ENCODE measurements at regions not wholly inside any gene's neighbourhood (a gene's known extent, or its start where the extent isn't known, plus 50 kb on each side); places are given as distances from the start of the nearest gene placed in this dataset.

DNA sequence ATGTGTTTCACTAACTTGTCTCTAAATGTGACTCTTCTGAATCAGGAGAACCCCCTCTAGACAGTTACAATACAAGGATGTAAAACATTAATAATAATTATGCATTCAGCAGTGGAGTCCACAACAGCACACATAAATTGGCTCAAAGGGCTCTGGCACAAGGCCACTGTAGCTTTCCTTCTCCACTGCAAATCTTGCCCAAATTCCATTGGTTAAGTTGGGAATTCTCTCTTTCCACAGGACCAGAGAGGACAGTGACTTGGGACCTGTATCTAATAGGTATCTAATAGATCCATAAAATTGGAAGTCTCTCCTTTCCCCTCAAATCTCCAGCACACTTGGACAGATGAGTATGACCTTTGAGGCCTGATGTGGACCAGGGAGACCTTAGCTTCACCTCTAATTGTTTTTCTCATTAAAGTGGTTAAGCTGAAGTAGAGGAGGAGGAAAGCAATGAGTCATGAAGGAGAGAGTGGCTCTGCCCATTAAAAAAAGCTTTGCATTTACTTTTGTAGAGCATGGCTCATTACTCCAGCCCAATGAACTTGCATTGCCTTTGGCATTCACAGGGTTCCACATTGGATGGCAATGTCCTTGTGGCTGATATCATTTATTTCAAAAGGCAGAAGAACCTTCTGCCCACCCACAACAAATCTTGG lies 72.3 kb upstream of the SH3RF1 start:
- FAIRE-seq, result no peak
- TF ChIP-seq POLR2A (IDR thresholded peaks at IDR 0.05; ENCODE audit: low read depth, low read length) (no peak), POLR2AphosphoS5 (IDR thresholded peaks at IDR 0.05; ENCODE audit: low read depth, low read length) (no peak), TAF1 (IDR thresholded peaks at IDR 0.05; ENCODE audit: low read depth, low read length) (no peak), PAX5 (IDR thresholded peaks at IDR 0.05; ENCODE audit: insufficient read depth, low read length, severe bottlenecking) (no peak), SPI1 (IDR thresholded peaks at IDR 0.05; ENCODE audit: low read depth, low read length) (no peak), POU2F2 (IDR thresholded peaks at IDR 0.05; ENCODE audit: low read depth, low read length) (no peak)
- DNase-seq (ENCODE audit: insufficient read length, low spot score), result no peak

DNA sequence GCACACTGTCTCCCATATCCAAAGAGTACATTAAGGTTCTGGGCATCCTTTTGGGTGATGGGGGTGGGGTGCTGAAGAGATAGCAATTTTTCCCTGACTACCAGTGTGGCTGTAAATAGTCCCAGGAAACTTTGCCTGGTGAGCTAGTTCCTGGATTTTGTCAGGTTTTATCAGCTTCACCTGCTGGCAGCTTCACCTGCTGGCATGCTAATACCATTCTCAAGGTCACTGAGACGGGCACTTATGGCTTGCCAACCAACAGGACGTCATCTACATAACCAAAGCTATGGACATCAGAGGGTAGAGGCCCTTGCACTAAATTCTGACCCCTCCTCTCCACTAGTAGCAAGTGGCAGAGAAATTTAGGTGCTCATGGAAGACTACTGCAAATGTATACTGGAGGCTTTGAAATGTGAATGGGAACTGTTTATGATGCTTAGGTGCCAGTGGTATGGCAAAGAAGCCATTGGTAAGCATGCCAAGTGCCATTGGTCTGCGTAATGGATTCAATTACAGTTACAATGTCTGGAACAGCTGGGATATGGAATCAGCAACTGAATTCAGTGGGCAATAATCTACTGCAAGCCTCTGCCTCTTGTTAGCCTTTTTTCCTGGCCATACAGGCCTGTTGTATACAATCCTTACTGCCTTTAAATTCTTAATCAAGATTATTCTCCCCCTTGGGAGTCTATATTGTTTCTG lies 71.6 kb upstream of the SH3RF1 start:
- no peak for DNase-seq (ENCODE audit: insufficient read length, low spot score)
- TF ChIP-seq SPI1 (IDR thresholded peaks at IDR 0.05; ENCODE audit: low read depth, low read length) (no peak), POLR2AphosphoS5 (IDR thresholded peaks at IDR 0.05; ENCODE audit: low read depth, low read length) (no peak), TAF1 (IDR thresholded peaks at IDR 0.05; ENCODE audit: low read depth, low read length) (no peak), POLR2A (IDR thresholded peaks at IDR 0.05; ENCODE audit: low read depth, low read length) (no peak), PAX5 (IDR thresholded peaks at IDR 0.05; ENCODE audit: insufficient read depth, low read length, severe bottlenecking) (no peak), POU2F2 (IDR thresholded peaks at IDR 0.05; ENCODE audit: low read depth, low read length) (no peak)
- FAIRE-seq, result no peak

GRCh38 chr4:169341490-169341889 lies 70.7 kb upstream of the SH3RF1 start:
- TF ChIP-seq POU2F2 (IDR thresholded peaks at IDR 0.05; ENCODE audit: low read depth, low read length), result 0 out of 2 replicates have a peak, but pooled peaks have one; percentile 18
- TF ChIP-seq PAX5 (IDR thresholded peaks at IDR 0.05; ENCODE audit: insufficient read depth, low read length, severe bottlenecking), result no peak
- FAIRE-seq (peak; percentile 38), DNase-seq (ENCODE audit: insufficient read length, low spot score) (no peak)

DNA sequence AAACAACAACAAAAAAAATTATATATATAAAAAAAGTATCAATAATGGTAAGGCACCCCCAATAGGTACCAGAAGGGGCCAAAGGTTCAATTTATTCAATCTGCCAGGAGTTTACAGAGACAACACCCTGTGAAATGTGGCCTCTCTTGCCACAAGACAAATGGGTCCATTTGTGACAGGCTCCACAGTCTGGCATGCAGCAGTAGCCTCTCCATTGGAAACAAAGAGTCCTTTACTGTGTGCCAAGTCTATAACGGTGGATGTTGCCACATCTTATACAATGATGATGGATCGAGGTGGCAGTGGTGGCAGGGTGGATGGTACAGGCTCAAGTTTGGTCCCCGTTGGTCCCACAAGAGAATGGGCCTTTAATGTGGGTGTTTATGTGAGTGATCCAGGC lies 70.1 kb upstream of the SH3RF1 start:
- no peak for FAIRE-seq
- no peak for DNase-seq (ENCODE audit: insufficient read length, low spot score)
- TF ChIP-seq TAF1 (IDR thresholded peaks at IDR 0.05; ENCODE audit: low read depth, low read length) (no peak), SPI1 (IDR thresholded peaks at IDR 0.05; ENCODE audit: low read depth, low read length) (no peak), POLR2A (IDR thresholded peaks at IDR 0.05; ENCODE audit: low read depth, low read length) (no peak), POU2F2 (IDR thresholded peaks at IDR 0.05; ENCODE audit: low read depth, low read length) (no peak), POLR2AphosphoS5 (IDR thresholded peaks at IDR 0.05; ENCODE audit: low read depth, low read length) (no peak), PAX5 (IDR thresholded peaks at IDR 0.05; ENCODE audit: insufficient read depth, low read length, severe bottlenecking) (no peak)

- no peak for TF ChIP-seq PAX5 (IDR thresholded peaks at IDR 0.05; ENCODE audit: insufficient read depth, low read length, severe bottlenecking)
- no peak for TF ChIP-seq POLR2A (IDR thresholded peaks at IDR 0.05; ENCODE audit: low read depth, low read length)
- no peak for DNase-seq (ENCODE audit: insufficient read length, low spot score)
- FAIRE-seq, result no peak
Measured at GRCh38 chr4:169338241-169338640, 67.5 kb upstream of the SH3RF1 start.

- TF ChIP-seq POU2F2 (IDR thresholded peaks at IDR 0.05; ENCODE audit: low read depth, low read length) (no peak), PAX5 (IDR thresholded peaks at IDR 0.05; ENCODE audit: insufficient read depth, low read length, severe bottlenecking) (no peak), POLR2A (IDR thresholded peaks at IDR 0.05; ENCODE audit: low read depth, low read length) (no peak), POLR2AphosphoS5 (IDR thresholded peaks at IDR 0.05; ENCODE audit: low read depth, low read length) (no peak), SPI1 (IDR thresholded peaks at IDR 0.05; ENCODE audit: low read depth, low read length) (no peak), TAF1 (IDR thresholded peaks at IDR 0.05; ENCODE audit: low read depth, low read length) (no peak)
- DNase-seq (ENCODE audit: insufficient read length, low spot score), result no peak
- no peak for FAIRE-seq
Measured at GRCh38 chr4:169337510-169337909, 66.8 kb upstream of the SH3RF1 start.

DNA sequence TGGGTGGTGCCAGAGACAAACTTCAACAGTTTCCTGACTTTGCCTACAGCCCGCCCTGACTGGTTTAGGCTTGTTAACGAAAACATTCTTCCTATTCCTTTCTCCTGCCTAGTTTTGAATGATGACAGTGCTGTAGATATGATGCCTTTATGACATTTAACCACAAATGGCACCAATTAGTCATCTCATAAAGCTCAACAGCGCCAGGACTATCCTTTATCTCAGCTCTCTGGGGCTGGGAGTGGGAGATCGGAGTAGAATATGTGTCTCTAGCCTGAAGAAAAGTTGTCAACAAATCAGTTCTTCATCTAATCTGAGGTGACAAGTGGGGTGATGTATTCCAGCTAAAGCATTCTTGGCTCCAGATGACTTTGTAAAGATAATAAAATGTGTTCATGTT lies 64.6 kb upstream of the SH3RF1 start:
- TF ChIP-seq TAF1 (IDR thresholded peaks at IDR 0.05; ENCODE audit: low read depth, low read length) (no peak), SPI1 (IDR thresholded peaks at IDR 0.05; ENCODE audit: low read depth, low read length) (no peak), POLR2A (IDR thresholded peaks at IDR 0.05; ENCODE audit: low read depth, low read length) (no peak), POU2F2 (IDR thresholded peaks at IDR 0.05; ENCODE audit: low read depth, low read length) (no peak), PAX5 (IDR thresholded peaks at IDR 0.05; ENCODE audit: insufficient read depth, low read length, severe bottlenecking) (no peak), POLR2AphosphoS5 (IDR thresholded peaks at IDR 0.05; ENCODE audit: low read depth, low read length) (no peak)
- no peak for DNase-seq (ENCODE audit: insufficient read length, low spot score)
- FAIRE-seq, result no peak

GRCh38 chr4:169334335-169334734 lies 63.6 kb upstream of the SH3RF1 start:
- TF ChIP-seq POU2F2 (IDR thresholded peaks at IDR 0.05; ENCODE audit: low read depth, low read length) (no peak), POLR2A (IDR thresholded peaks at IDR 0.05; ENCODE audit: low read depth, low read length) (no peak)
- no peak for DNase-seq (ENCODE audit: insufficient read length, low spot score)
- FAIRE-seq, result no peak

DNA sequence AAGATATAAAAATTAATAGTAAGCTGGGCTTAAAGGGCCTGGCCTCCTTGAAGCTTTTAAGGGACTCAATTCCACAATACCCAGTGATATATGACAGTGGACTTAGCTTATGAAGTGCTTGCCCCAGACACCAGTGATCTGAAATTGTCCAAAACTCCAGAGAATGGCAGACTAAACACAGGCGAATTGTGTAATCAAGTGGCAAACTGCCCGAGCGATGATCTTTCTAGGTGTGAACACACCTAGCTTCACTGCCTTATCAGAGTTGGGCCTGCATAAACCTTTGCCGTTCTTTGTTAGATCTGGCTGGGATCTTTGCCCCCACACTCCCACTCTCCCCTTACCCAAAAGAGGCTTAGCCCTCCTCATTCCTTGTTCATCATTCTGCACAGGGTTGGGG lies 62.5 kb upstream of the SH3RF1 start:
- FAIRE-seq (no peak), DNase-seq (ENCODE audit: insufficient read length, low spot score) (no peak)
- TF ChIP-seq POU2F2 (IDR thresholded peaks at IDR 0.05; ENCODE audit: low read depth, low read length) (no peak), POLR2A (IDR thresholded peaks at IDR 0.05; ENCODE audit: low read depth, low read length) (no peak), TAF1 (IDR thresholded peaks at IDR 0.05; ENCODE audit: low read depth, low read length) (no peak), POLR2AphosphoS5 (IDR thresholded peaks at IDR 0.05; ENCODE audit: low read depth, low read length) (no peak), PAX5 (IDR thresholded peaks at IDR 0.05; ENCODE audit: insufficient read depth, low read length, severe bottlenecking) (no peak), SPI1 (IDR thresholded peaks at IDR 0.05; ENCODE audit: low read depth, low read length) (no peak)

DNA sequence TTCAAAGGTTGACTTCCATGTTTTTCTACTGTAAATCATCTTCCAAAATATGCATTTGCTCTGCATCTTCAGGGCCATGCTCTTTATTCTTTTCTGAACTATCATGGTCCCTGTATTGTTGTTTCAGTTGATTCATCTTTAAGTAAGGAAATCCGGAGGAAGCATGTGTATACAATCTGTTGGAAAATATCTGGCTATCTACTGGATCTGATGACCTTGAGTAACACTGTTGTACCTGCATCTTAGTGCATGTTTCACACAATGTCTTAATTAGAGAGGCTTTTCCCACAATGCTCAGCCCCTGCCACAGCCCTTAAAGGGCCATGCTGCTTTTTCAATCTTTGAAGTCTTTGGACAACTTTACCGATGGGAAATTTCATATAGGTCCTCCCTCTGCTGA lies 61.8 kb upstream of the SH3RF1 start:
- FAIRE-seq (no peak), DNase-seq (ENCODE audit: insufficient read length, low spot score) (no peak)
- no peak for TF ChIP-seq POLR2AphosphoS5 (IDR thresholded peaks at IDR 0.05; ENCODE audit: low read depth, low read length)
- no peak for TF ChIP-seq SPI1 (IDR thresholded peaks at IDR 0.05; ENCODE audit: low read depth, low read length)
- TF ChIP-seq TAF1 (IDR thresholded peaks at IDR 0.05; ENCODE audit: low read depth, low read length), result no peak
- TF ChIP-seq PAX5 (IDR thresholded peaks at IDR 0.05; ENCODE audit: insufficient read depth, low read length, severe bottlenecking), result no peak
- TF ChIP-seq POU2F2 (IDR thresholded peaks at IDR 0.05; ENCODE audit: low read depth, low read length), result no peak
- TF ChIP-seq POLR2A (IDR thresholded peaks at IDR 0.05; ENCODE audit: low read depth, low read length), result no peak

All from GM12891 (cell line).